HepG2 (cell line): ENCODE measurements at regions not wholly inside any gene's neighbourhood (a gene's known extent, or its start where the extent isn't known, plus 50 kb on each side); places are given as distances from the start of the nearest gene placed in this dataset.

Source experiments
- CTCF ChIP-seq: sonication (generic); formaldehyde crosslinking; IDR thresholded peaks from 2 replicates; pipeline ENCODE4 v1.5.0; 2020; ENCODE audit warnings: mild to moderate bottlenecking, missing genetic modification reagents, moderate library complexity
- ERF ChIP-seq: IDR thresholded peaks from 2 replicates; pipeline ENCODE4 v1.6.1; 2018; ENCODE audit warnings: missing biosample characterization, missing genetic modification reagents
- GPBP1L1 ChIP-seq: sonication (generic); formaldehyde crosslinking; IDR thresholded peaks from 2 replicates; pipeline ENCODE4 v1.5.0; 2020; ENCODE audit warnings: mild to moderate bottlenecking, missing genetic modification reagents
- TOPORS ChIP-seq: sonication (generic); formaldehyde crosslinking; IDR thresholded peaks from 2 replicates; pipeline ENCODE4 v1.8.0; 2023; ENCODE audit warnings: mild to moderate bottlenecking, missing genetic modification reagents
- ZNF432 ChIP-seq: sonication (generic); formaldehyde crosslinking; IDR thresholded peaks from 2 replicates; pipeline ENCODE4 v1.5.0; 2020; ENCODE audit warnings: missing genetic modification reagents, mild to moderate bottlenecking, borderline replicate concordance

- no peak for TF ChIP-seq CTCF (CRISPR knock-in tag)
- TF ChIP-seq GPBP1L1 (CRISPR knock-in tag), result no peak
- TF ChIP-seq ERF, result no peak
- no peak for TF ChIP-seq ZNF432
- no peak for TF ChIP-seq TOPORS (CRISPR knock-in tag)
Observed at GRCh38 chr1:194279975-194280374, 1093.6 kb upstream of the B3GALT2 start.
